HL-60 (cell line): ENCODE measurements at regions not wholly inside any gene's neighbourhood (a gene's known extent, or its start where the extent isn't known, plus 50 kb on each side); places are given as distances from the start of the nearest gene placed in this dataset.
"Not testable (repeated sequence)": the region's sequence is repeated elsewhere in the genome, so short reads cannot be mapped to it uniquely, and the experiment has no call there.

ENCODE experiments used
- DNase-seq, 2 experiments: peaks; one replicate each; pipeline ENCODE4 v3.0.0-alpha.2; 2010 to 2020; ENCODE audit warnings: low read depth in 1 of 2, low spot score in 1 of 2
- H3K27ac ChIP-seq: fragments of 250-450 bp; sonication (Bioruptor Pico); replicated peaks from 2 replicates; pipeline ENCODE4 v1.5.1; 2020; ENCODE audit warnings: mild to moderate bottlenecking, moderate library complexity
- H3K27me3 ChIP-seq: fragments of 250-450 bp; sonication (Bioruptor Pico); 2 replicates; pipeline ENCODE4 v1.5.1; 2021; ENCODE audit warnings: mild to moderate bottlenecking, moderate library complexity; ENCODE audit not compliant: insufficient read depth, poor library complexity, severe bottlenecking
- H3K4me3 ChIP-seq: replicated peaks from 2 replicates; pipeline ENCODE4 v1.5.1; 2011; ENCODE audit warnings: mild to moderate bottlenecking, control low read depth, low read length; ENCODE audit not compliant: insufficient read depth
- CTCF ChIP-seq: IDR thresholded peaks from one replicate; pipeline ENCODE4 v1.5.1; 2011; ENCODE audit warnings: low read length, control low read depth, inconsistent platforms; ENCODE audit not compliant: insufficient read depth
- GABPA ChIP-seq: IDR thresholded peaks from 2 replicates; pipeline ENCODE4 v1.6.1; 2012; ENCODE audit warnings: low read depth
- POLR2AphosphoS5 ChIP-seq: IDR thresholded peaks from 2 replicates; pipeline ENCODE4 v1.6.1; 2012; ENCODE audit warnings: low read depth
- REST ChIP-seq: IDR thresholded peaks from 2 replicates; pipeline ENCODE4 v1.6.1; 2012; ENCODE audit warnings: low read depth; ENCODE audit not compliant: insufficient replicate concordance
- SPI1 ChIP-seq: IDR thresholded peaks from 2 replicates; pipeline ENCODE4 v1.6.1; 2012; ENCODE audit warnings: low read depth, mild to moderate bottlenecking, borderline replicate concordance

- H3K27me3 ChIP-seq: no peaks in the 10 kb centered on the region
- H3K4me3 ChIP-seq: no peak overlapping the region
- TF ChIP-seq SPI1 (no peak), REST (no peak), CTCF (no peak), POLR2AphosphoS5 (no peak), GABPA (no peak)
- DNase-seq: no peak
- no peak overlapping the region for H3K27ac ChIP-seq
Observed at GRCh38 chrX:65586491-65586890, 51.9 kb upstream of the LAS1L start.

GRCh38 chrX:65585226-65585625 is 50.6 kb upstream of the LAS1L start:
- not testable (repeated sequence) for H3K4me3 ChIP-seq, DNase-seq, H3K27ac ChIP-seq, H3K27me3 ChIP-seq
